Heart left ventricle (tissue), 13 donors: ENCODE measurements at regions not wholly inside any gene's neighbourhood (a gene's known extent, or its start where the extent isn't known, plus 50 kb on each side); places are given as distances from the start of the nearest gene placed in this dataset.

ENCODE experiments used
- POLR2A ChIP-seq, 2 donors: fragments of 450-650 bp; IDR thresholded peaks; one replicate each; pipeline ENCODE4 v1.6.1; 2017; ENCODE audit warnings: antibody characterized with exemption in 2 of 2, mild to moderate bottlenecking in 2 of 2, moderate library complexity in 2 of 2
- TF ChIP-seq, protein P1 (sequence below), 12 donors: fragments of 200-600 bp; sonication (generic) in 4 of 12; IDR thresholded peaks; one replicate each; pipeline versions ENCODE4 v1.5.0 to v1.8.0; 2018 to 2022; ENCODE audit warnings: antibody characterized with exemption in 12 of 12, mild to moderate bottlenecking in 5 of 12
- donor health status: ischemic (EF 13 %, LVEDD 7.1; RV severe dilation, severe dysfunction).
- donor health status: DM: no; HTN: yes; CAD: no.
- donor health status: DM: no; HTN: no; CAD: no.
- donor health status: ischemic (EF 25% LVEDD 6.9; RV normal size, moderate dysfunction).
- donor health status: ischemic (EF 25% LVEDD 5.7; RV mildly dilated, moderate dysfunction).
- donor health status: ischemic (EF 35%, LVEDD 5.7; RV mildly dilated, moderate dysfunction).
- donor health status: nonischemic (EF 11% LVEDD 7.7; RV severe dilation, severe dysfunction).
- donor health status: DM: yes; HTN: yes; CAD: no.
- donor health status: PGD.
- donor health status: ischemic (EF 29% LVEDD 5.4; RV normal size, mild dysfunction).
- donor health status: nonischemic (EF 23%, LVEDD 6.1; RV moderate dilation, normal function).

DNA sequence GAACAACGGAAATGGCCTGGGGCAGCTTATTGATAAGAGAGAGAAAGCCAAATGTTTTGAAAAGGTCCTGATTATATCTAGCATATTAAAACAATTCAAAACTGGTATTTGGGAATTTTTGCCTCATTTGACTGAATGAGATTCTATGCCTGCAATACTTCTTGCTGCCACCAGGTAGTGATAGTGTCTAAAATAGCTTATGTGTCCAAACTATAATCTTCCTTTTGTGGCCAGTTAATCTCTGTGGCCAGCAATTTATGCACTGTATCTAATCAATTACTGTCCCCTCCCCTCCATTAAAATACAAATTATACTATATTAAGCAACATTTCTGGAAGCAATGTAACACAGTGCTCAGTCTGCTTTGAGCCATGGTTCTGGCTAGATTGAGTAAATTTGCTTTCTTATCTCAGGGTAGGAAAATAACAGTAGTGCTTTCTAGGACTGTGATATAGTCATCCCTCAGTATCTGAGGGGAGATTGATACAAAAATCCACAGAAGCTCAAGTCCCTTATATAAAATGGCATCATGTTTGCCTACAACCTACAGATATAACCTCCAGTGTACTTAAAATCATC lies 91.8 kb downstream of the FOXD2 start:
- TF ChIP-seq, protein P1, sequence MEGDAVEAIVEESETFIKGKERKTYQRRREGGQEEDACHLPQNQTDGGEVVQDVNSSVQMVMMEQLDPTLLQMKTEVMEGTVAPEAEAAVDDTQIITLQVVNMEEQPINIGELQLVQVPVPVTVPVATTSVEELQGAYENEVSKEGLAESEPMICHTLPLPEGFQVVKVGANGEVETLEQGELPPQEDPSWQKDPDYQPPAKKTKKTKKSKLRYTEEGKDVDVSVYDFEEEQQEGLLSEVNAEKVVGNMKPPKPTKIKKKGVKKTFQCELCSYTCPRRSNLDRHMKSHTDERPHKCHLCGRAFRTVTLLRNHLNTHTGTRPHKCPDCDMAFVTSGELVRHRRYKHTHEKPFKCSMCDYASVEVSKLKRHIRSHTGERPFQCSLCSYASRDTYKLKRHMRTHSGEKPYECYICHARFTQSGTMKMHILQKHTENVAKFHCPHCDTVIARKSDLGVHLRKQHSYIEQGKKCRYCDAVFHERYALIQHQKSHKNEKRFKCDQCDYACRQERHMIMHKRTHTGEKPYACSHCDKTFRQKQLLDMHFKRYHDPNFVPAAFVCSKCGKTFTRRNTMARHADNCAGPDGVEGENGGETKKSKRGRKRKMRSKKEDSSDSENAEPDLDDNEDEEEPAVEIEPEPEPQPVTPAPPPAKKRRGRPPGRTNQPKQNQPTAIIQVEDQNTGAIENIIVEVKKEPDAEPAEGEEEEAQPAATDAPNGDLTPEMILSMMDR (IDR thresholded peaks at IDR 0.05) = peak in 8 of 12 donors; percentile 21 to 64 (median 36)
- no peak for TF ChIP-seq POLR2A (IDR thresholded peaks at IDR 0.05)
